Liver (tissue), 8 donors: ENCODE measurements at regions not wholly inside any gene's neighbourhood (a gene's known extent, or its start where the extent isn't known, plus 50 kb on each side); places are given as distances from the start of the nearest gene placed in this dataset.

ENCODE experiments used
- DNase-seq: peaks from one replicate; pipeline ENCODE4 v3.0.0-alpha.2; 2017; ENCODE audit warnings: low spot score
- H3K27ac ChIP-seq, 2 donors: one replicate each; pipeline ENCODE4 v1.7.0; 2013; ENCODE audit warnings: inconsistent platforms in 2 of 2, low read length in 2 of 2, control low read depth in 1 of 2, low read depth in 1 of 2, mild to moderate bottlenecking in 1 of 2
- H3K27me3 ChIP-seq, 4 donors: one replicate each; pipeline versions ENCODE4 v1.6.1 to v1.7.0; 2013; ENCODE audit warnings: low read length in 3 of 4, inconsistent platforms in 1 of 4, mild to moderate bottlenecking in 1 of 4, moderate library complexity in 1 of 4; ENCODE audit not compliant: control insufficient read depth in 4 of 4, insufficient read depth in 4 of 4
- H3K36me3 ChIP-seq, 4 donors: one replicate each; pipeline versions ENCODE4 v1.6.1 to v1.7.0; 2013; ENCODE audit warnings: low read length in 3 of 4, mild to moderate bottlenecking in 3 of 4, low read depth in 1 of 4, moderate library complexity in 1 of 4; ENCODE audit not compliant: control insufficient read depth in 4 of 4, insufficient read depth in 3 of 4
- H3K4me1 ChIP-seq, 4 donors: one replicate each; pipeline versions ENCODE4 v1.6.1 to v1.7.0; 2013; ENCODE audit warnings: low read length in 3 of 4, mild to moderate bottlenecking in 3 of 4, moderate library complexity in 1 of 4; ENCODE audit not compliant: control insufficient read depth in 4 of 4, insufficient read depth in 4 of 4
- H3K4me3 ChIP-seq, 3 donors: one replicate each; pipeline versions ENCODE4 v1.6.1 to v1.7.0; 2013; ENCODE audit warnings: low read length in 3 of 3, control low read depth in 1 of 3, low read depth in 1 of 3, mild to moderate bottlenecking in 1 of 3
- H3K9ac ChIP-seq, 2 donors: one replicate each; pipeline ENCODE4 v1.7.0; 2013; ENCODE audit warnings: low read length in 2 of 2, mild to moderate bottlenecking in 2 of 2, moderate library complexity in 2 of 2, control low read depth in 1 of 2, low read depth in 1 of 2
- H3K9me3 ChIP-seq, 4 donors: one replicate each; pipeline versions ENCODE4 v1.6.1 to v1.7.0; 2013; ENCODE audit warnings: low read length in 3 of 4; ENCODE audit not compliant: control insufficient read depth in 4 of 4
- ATF3 ChIP-seq: IDR thresholded peaks from 2 replicates; pipeline ENCODE4 v1.6.1; 2016; ENCODE audit warnings: antibody characterized with exemption
- CTCF ChIP-seq: fragments of 150-350 bp; IDR thresholded peaks from 2 replicates; pipeline ENCODE4 v1.5.1; 2017; ENCODE audit warnings: improper control_type of control experiment, low read depth, low read length; ENCODE audit not compliant: missing input control
- EGR1 ChIP-seq, 2 donors: IDR thresholded peaks; 2 replicates each; pipeline ENCODE4 v1.6.1; 2016 to 2018; ENCODE audit warnings: antibody characterized with exemption in 2 of 2, low read depth in 2 of 2
- FOXA1 ChIP-seq: IDR thresholded peaks from 2 replicates; pipeline ENCODE4 v1.6.1; 2016; ENCODE audit warnings: antibody characterized with exemption
- FOXA2 ChIP-seq: IDR thresholded peaks from 2 replicates; pipeline ENCODE4 v1.6.1; 2016; ENCODE audit warnings: antibody characterized with exemption
- GABPA ChIP-seq, 2 donors: IDR thresholded peaks in 1 of 2; conservative IDR thresholded peaks in 1 of 2; 2 replicates each; pipeline ENCODE4 v1.6.1; 2016; ENCODE audit warnings: antibody characterized with exemption in 2 of 2, mild to moderate bottlenecking in 1 of 2, moderate library complexity in 1 of 2
- HNF4A ChIP-seq, 2 donors: conservative IDR thresholded peaks; 2 replicates each; pipeline ENCODE4 v1.6.1; 2016; ENCODE audit warnings: antibody characterized with exemption in 2 of 2, mild to moderate bottlenecking in 2 of 2
- HNF4G ChIP-seq: IDR thresholded peaks from 2 replicates; pipeline ENCODE4 v1.6.1; 2016; ENCODE audit warnings: antibody characterized with exemption
- JUND ChIP-seq, 2 donors: IDR thresholded peaks; 2 replicates each; pipeline ENCODE4 v1.6.1; 2016; ENCODE audit warnings: antibody characterized with exemption in 2 of 2
- MAX ChIP-seq: IDR thresholded peaks from 2 replicates; pipeline ENCODE4 v1.6.1; 2016; ENCODE audit warnings: antibody characterized with exemption
- NR2F2 ChIP-seq: IDR thresholded peaks from 2 replicates; pipeline ENCODE4 v1.6.1; 2016; ENCODE audit warnings: antibody characterized with exemption
- RAD21 ChIP-seq, 2 donors: IDR thresholded peaks; 2 replicates each; pipeline ENCODE4 v1.6.1; 2016; ENCODE audit warnings: antibody characterized with exemption in 2 of 2, mild to moderate bottlenecking in 2 of 2
- REST ChIP-seq: IDR thresholded peaks from 2 replicates; pipeline ENCODE4 v1.6.1; 2016; ENCODE audit warnings: antibody characterized with exemption, mild to moderate bottlenecking
- RXRA ChIP-seq, 2 donors: IDR thresholded peaks; 2 replicates each; pipeline ENCODE4 v1.6.1; 2017 to 2018; ENCODE audit warnings: antibody characterized with exemption in 2 of 2, mild to moderate bottlenecking in 1 of 2
- SP1 ChIP-seq: IDR thresholded peaks from 2 replicates; pipeline ENCODE4 v1.6.1; 2018; ENCODE audit warnings: antibody characterized with exemption, mild to moderate bottlenecking
- TAF1 ChIP-seq: conservative IDR thresholded peaks from 2 replicates; pipeline ENCODE4 v1.6.1; 2016; ENCODE audit warnings: antibody characterized with exemption, mild to moderate bottlenecking
- YY1 ChIP-seq: IDR thresholded peaks from 2 replicates; pipeline ENCODE4 v1.6.1; 2016; ENCODE audit warnings: antibody characterized with exemption, mild to moderate bottlenecking
- ZBTB33 ChIP-seq: IDR thresholded peaks from 2 replicates; pipeline ENCODE4 v1.6.1; 2016; ENCODE audit warnings: antibody characterized with exemption
- WGBS: extraction: QIAGEN DNeasy Blood & Tissue Kit; methylation state at CpG from one replicate; pipeline ENCODE4 v1.1.7; 2013; 5-methylcytosine and 5-hydroxymethylcytosine counted together
- donor health status: healthy.
- donor health status: healthy.
- donor health status: healthy.
- donor health status: healthy.
- donor health status: healthy.

GRCh38 chr11:44374001-44374400, 64.1 kb upstream of the ALX4 start:
- no peaks in the 10 kb centered on the region for H3K36me3 ChIP-seq
- DNase-seq, result no peak
- no peak overlapping the region for H3K9ac ChIP-seq
- TF ChIP-seq HNF4G (no peak), FOXA2 (no peak), REST (no peak), RAD21 (IDR thresholded peaks at IDR 0.05) (no peak), EGR1 (IDR thresholded peaks at IDR 0.05; ENCODE audit: low read depth in 2 of 2) (no peak), MAX (no peak), HNF4A (conservative IDR thresholded peaks at IDR 0.05) (no peak)
- peaks cover 0 to 6% (median 1%) of the 10 kb centered on the region in 4 donors for H3K4me1 ChIP-seq
- no peaks in the 10 kb centered on the region for H3K27me3 ChIP-seq
- H3K9me3 ChIP-seq, result no peaks in the 10 kb centered on the region
- no peak overlapping the region for H3K27ac ChIP-seq
- H3K4me3 ChIP-seq, result no peak overlapping the region

- no peak for DNase-seq
- WGBS, result 88% methylated on average over 4 of the region's 4 CpGs
Measured at GRCh38 chr11:44376423-44376822, 66.5 kb upstream of the ALX4 start.

More at GRCh38 chr11:44376423-44376822, 66.5 kb upstream of the ALX4 start:
- H3K4me1 ChIP-seq, result peaks cover 0 to 23% (median 18%) of the 10 kb centered on the region in 4 donors
- no peak overlapping the region for H3K27ac ChIP-seq
- H3K9me3 ChIP-seq, result no peaks in the 10 kb centered on the region
- no peak overlapping the region for H3K4me3 ChIP-seq
- H3K9ac ChIP-seq, result no peak overlapping the region
- TF ChIP-seq JUND (IDR thresholded peaks at IDR 0.05), result no peak
- TF ChIP-seq HNF4A (conservative IDR thresholded peaks at IDR 0.05), result no peak
- no peak for TF ChIP-seq HNF4G
- no peak for TF ChIP-seq FOXA1
- TF ChIP-seq ZBTB33, result no peak
- TF ChIP-seq NR2F2, result no peak
- TF ChIP-seq GABPA (IDR thresholded peaks at IDR 0.05 in 1 of 2, conservative IDR thresholded peaks at IDR 0.05 in 1 of 2), result no peak
- no peak for TF ChIP-seq TAF1
- TF ChIP-seq CTCF, result no peak
- no peak for TF ChIP-seq FOXA2
- TF ChIP-seq RXRA (IDR thresholded peaks at IDR 0.05), result no peak
- no peak for TF ChIP-seq ATF3
- TF ChIP-seq RAD21 (IDR thresholded peaks at IDR 0.05), result no peak
- TF ChIP-seq EGR1 (IDR thresholded peaks at IDR 0.05; ENCODE audit: low read depth in 2 of 2), result no peak
- no peak for TF ChIP-seq REST
- no peak for TF ChIP-seq MAX
- TF ChIP-seq YY1, result no peak
- no peak for TF ChIP-seq SP1
- no peaks in the 10 kb centered on the region for H3K36me3 ChIP-seq
- H3K27me3 ChIP-seq, result no peaks in the 10 kb centered on the region
